H9 (cell line): ENCODE measurements at regions not wholly inside any gene's neighbourhood (a gene's known extent, or its start where the extent isn't known, plus 50 kb on each side); places are given as distances from the start of the nearest gene placed in this dataset.

Source experiments
- DNase-seq: peaks from one replicate; pipeline ENCODE4 v3.0.0-alpha.2; 2017
- H2AFZ ChIP-seq: one replicate; pipeline ENCODE4 v1.6.1; 2013; ENCODE audit warnings: mild to moderate bottlenecking, low read length, control low read depth, moderate library complexity
- H2AK5ac ChIP-seq: 2 replicates; pipeline ENCODE4 v1.6.1; 2013; ENCODE audit warnings: low read length, control low read depth, mixed read lengths; ENCODE audit not compliant: insufficient read length
- H2BK120ac ChIP-seq: one replicate; pipeline ENCODE4 v1.6.1; 2013; ENCODE audit warnings: low read depth, mild to moderate bottlenecking, low read length, control low read depth, inconsistent platforms; ENCODE audit not compliant: poor library complexity, severe bottlenecking
- H2BK12ac ChIP-seq: 2 replicates; pipeline ENCODE4 v1.6.1; 2013; ENCODE audit warnings: low read length, control low read depth, mixed read lengths, low read depth; ENCODE audit not compliant: insufficient read length
- H2BK15ac ChIP-seq: 2 replicates; pipeline ENCODE4 v1.6.1; 2013; ENCODE audit warnings: low read depth, low read length, control low read depth
- H2BK20ac ChIP-seq: one replicate; pipeline ENCODE4 v1.6.1; 2013; ENCODE audit warnings: low read depth, mild to moderate bottlenecking, low read length, control low read depth, inconsistent platforms; ENCODE audit not compliant: poor library complexity, severe bottlenecking
- H2BK5ac ChIP-seq: 2 replicates; pipeline ENCODE4 v1.6.1; 2013; ENCODE audit warnings: low read length, control low read depth, mixed read lengths; ENCODE audit not compliant: insufficient read length
- H3K14ac ChIP-seq: 2 replicates; pipeline ENCODE4 v1.6.1; 2013; ENCODE audit warnings: low read length, control low read depth; ENCODE audit not compliant: insufficient read depth
- H3K18ac ChIP-seq: 2 replicates; pipeline ENCODE4 v1.6.1; 2013; ENCODE audit warnings: low read depth, mild to moderate bottlenecking, mixed read lengths, low read length, control low read depth; ENCODE audit not compliant: insufficient read length
- H3K23ac ChIP-seq: 2 replicates; pipeline ENCODE4 v1.6.1; 2013; ENCODE audit warnings: low read length, control low read depth, mixed read lengths, low read depth; ENCODE audit not compliant: insufficient read length
- H3K23me2 ChIP-seq: 2 replicates; pipeline ENCODE4 v1.6.1; 2013; ENCODE audit warnings: low read depth, mild to moderate bottlenecking, mixed read lengths, low read length, control low read depth; ENCODE audit not compliant: insufficient read length, poor library complexity, severe bottlenecking
- H3K27ac ChIP-seq: 2 replicates; pipeline ENCODE4 v1.5.1; 2013; ENCODE audit warnings: low read length, control low read depth, mixed read lengths, low read depth; ENCODE audit not compliant: insufficient read length
- H3K27me3 ChIP-seq: 2 replicates; pipeline ENCODE4 v1.6.1; 2013; ENCODE audit warnings: low read length, control low read depth, inconsistent platforms; ENCODE audit not compliant: insufficient read depth
- H3K4ac ChIP-seq: 2 replicates; pipeline ENCODE4 v1.6.1; 2013; ENCODE audit warnings: low read depth, mild to moderate bottlenecking, control low read depth, inconsistent platforms, low read length, moderate library complexity
- H3K4me1 ChIP-seq: 2 replicates; pipeline ENCODE4 v1.6.1; 2013; ENCODE audit warnings: low read length, control low read depth, inconsistent platforms; ENCODE audit not compliant: insufficient read depth
- H3K4me2 ChIP-seq: 2 replicates; pipeline ENCODE4 v1.6.1; 2013; ENCODE audit warnings: low read length, control low read depth, mixed read lengths; ENCODE audit not compliant: insufficient read length, insufficient read depth
- H3K56ac ChIP-seq: 2 replicates; pipeline ENCODE4 v1.6.1; 2013; ENCODE audit warnings: low read depth, mild to moderate bottlenecking, mixed read lengths, low read length, control low read depth; ENCODE audit not compliant: insufficient read length
- H3K79me1 ChIP-seq: 2 replicates; pipeline ENCODE4 v1.6.1; 2013; ENCODE audit warnings: low read depth, mild to moderate bottlenecking, moderate library complexity, low read length, control low read depth, inconsistent platforms; ENCODE audit not compliant: insufficient read depth, poor library complexity, severe bottlenecking
- H3K79me2 ChIP-seq: 2 replicates; pipeline ENCODE4 v1.6.1; 2013; ENCODE audit warnings: low read length, control low read depth, inconsistent platforms; ENCODE audit not compliant: insufficient read depth
- H3K9ac ChIP-seq: 2 replicates; pipeline ENCODE4 v1.6.1; 2013; ENCODE audit warnings: low read length, control low read depth, mixed read lengths; ENCODE audit not compliant: insufficient read length; ENCODE audit errors: extremely low read depth
- H3K9me3 ChIP-seq: one replicate; pipeline ENCODE4 v1.6.1; 2013; ENCODE audit warnings: low read depth, low read length, inconsistent platforms; ENCODE audit not compliant: control insufficient read depth
- H3T11ph ChIP-seq: one replicate; pipeline ENCODE4 v1.6.1; 2013; ENCODE audit warnings: mild to moderate bottlenecking, low read length, control low read depth, inconsistent platforms
- H4K20me1 ChIP-seq: one replicate; pipeline ENCODE4 v1.6.1; 2013; ENCODE audit not compliant: control insufficient read depth, insufficient read length, insufficient read depth
- H4K5ac ChIP-seq: 2 replicates; pipeline ENCODE4 v1.6.1; 2013; ENCODE audit warnings: low read depth, mild to moderate bottlenecking, mixed read lengths, low read length, control low read depth; ENCODE audit not compliant: insufficient read length
- H4K8ac ChIP-seq: replicated peaks from 2 replicates; pipeline ENCODE4 v1.6.1; 2013; ENCODE audit warnings: low read length, control low read depth, mixed read lengths, low read depth; ENCODE audit not compliant: insufficient read length
- H4K91ac ChIP-seq: 2 replicates; pipeline ENCODE4 v1.6.1; 2013; ENCODE audit warnings: low read depth, mild to moderate bottlenecking, moderate library complexity, mixed read lengths, low read length, control low read depth; ENCODE audit not compliant: insufficient read length
- H3K27ac Mint-ChIP-seq, 3 experiments: 2 replicates in 2 of 3; 3 replicates in 1 of 3; pipeline ENCODE4 v1.8.0; 2020 to 2021; ENCODE audit warnings: mixed read lengths in 3 of 3, mild to moderate bottlenecking in 1 of 3, moderate library complexity in 1 of 3
- H3K27me3 Mint-ChIP-seq: 2 replicates; pipeline ENCODE4 v1.8.0; 2021; ENCODE audit warnings: low read depth, mild to moderate bottlenecking, moderate library complexity, mixed read lengths
- H3K36me3 Mint-ChIP-seq, 3 experiments: 2 replicates in 2 of 3; 3 replicates in 1 of 3; pipeline ENCODE4 v1.8.0; 2020 to 2021; ENCODE audit warnings: low read depth in 3 of 3, mixed read lengths in 3 of 3; ENCODE audit not compliant: insufficient read depth in 1 of 3
- H3K4me1 Mint-ChIP-seq, 2 experiments: 2 replicates each; pipeline ENCODE4 v1.8.0; 2020; ENCODE audit warnings: mixed read lengths in 2 of 2
- H3K4me3 Mint-ChIP-seq, 2 experiments: 2 replicates in 1 of 2; 3 replicates in 1 of 2; pipeline ENCODE4 v1.8.0; 2020 to 2021; ENCODE audit warnings: mild to moderate bottlenecking in 2 of 2, mixed read lengths in 2 of 2, moderate library complexity in 1 of 2
- H3K9me3 Mint-ChIP-seq, 2 experiments: 2 replicates in 1 of 2; 3 replicates in 1 of 2; pipeline ENCODE4 v1.8.0; 2020; ENCODE audit warnings: mild to moderate bottlenecking in 2 of 2, mixed read lengths in 2 of 2, moderate library complexity in 1 of 2
- WGBS: extraction: QIAGEN DNeasy Blood & Tissue Kit; methylation state at CpG from one replicate; pipeline ENCODE4 v1.1.7; 2013; ENCODE audit warnings: missing lambda C conversion rate, low lambda C conversion rate, mixed read lengths; ENCODE audit not compliant: insufficient read length; ENCODE audit errors: extremely low coverage; 5-methylcytosine and 5-hydroxymethylcytosine counted together
- TF ChIP-seq, protein P1 (sequence below): fragments of 200-600 bp; sonication (generic); conservative IDR thresholded peaks from 3 replicates; pipeline ENCODE4 v1.8.0; 2021; ENCODE audit warnings: antibody characterized with exemption, mild to moderate bottlenecking

DNA sequence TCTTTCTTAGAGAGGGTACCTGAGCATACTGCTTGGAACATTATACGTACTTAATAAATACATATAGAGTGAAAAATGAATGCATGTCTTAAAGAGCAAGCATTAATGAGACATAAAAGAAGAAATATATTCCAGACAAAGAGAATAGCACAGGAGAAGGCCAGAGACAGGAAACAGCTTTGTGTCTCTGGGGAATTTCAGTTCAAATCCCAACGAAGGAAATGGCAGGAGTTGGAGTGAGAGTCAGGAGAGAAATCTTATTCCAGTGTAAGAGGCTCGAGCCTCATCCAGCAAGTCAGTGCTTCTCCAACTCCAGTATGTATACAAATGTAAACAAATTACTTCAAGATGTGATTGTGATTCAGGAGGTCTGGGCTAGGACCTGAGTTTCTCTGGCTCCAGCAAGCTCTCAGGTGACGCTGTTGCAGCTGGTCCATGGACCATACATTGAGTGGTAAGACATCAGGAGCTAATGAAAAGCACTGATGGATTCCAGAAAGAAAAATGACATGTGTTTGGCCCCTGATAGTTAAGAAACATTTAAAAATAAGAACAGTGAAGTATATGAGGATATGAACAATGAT is 108.2 kb downstream of the RAP2A start:
- no peaks in the 10 kb centered on the region for H3K79me1 ChIP-seq
- no peaks in the 10 kb centered on the region for H3K23me2 ChIP-seq
- H3K56ac ChIP-seq = no peak overlapping the region
- H3K9me3 Mint-ChIP-seq = peaks cover 3 to 6% of the 10 kb centered on the region in 2 experiments; a peak in 3 of 5 replicates
- H3K4me1 ChIP-seq = no peaks in the 10 kb centered on the region
- H2BK12ac ChIP-seq = no peak overlapping the region
- no peaks in the 10 kb centered on the region for H3K27me3 ChIP-seq
- no peak overlapping the region for H4K8ac ChIP-seq
- H4K20me1 ChIP-seq = no peaks in the 10 kb centered on the region
- H2AFZ ChIP-seq = no peak overlapping the region
- H3K4me2 ChIP-seq = no peak overlapping the region
- no peak overlapping the region for H4K91ac ChIP-seq
- no CpG with 5 or more reads among the region's 4 CpGs for WGBS
- no peaks in the 10 kb centered on the region for H3K9me3 ChIP-seq
- H3K4me1 Mint-ChIP-seq = peaks cover 6 to 11% of the 10 kb centered on the region in 2 experiments
- no peak overlapping the region for H3K4ac ChIP-seq
- no peak overlapping the region for H2BK5ac ChIP-seq
- DNase-seq = no peak
- H2BK15ac ChIP-seq = no peak overlapping the region
- H3K4me3 Mint-ChIP-seq = no peak overlapping the region
- TF ChIP-seq, protein P1, sequence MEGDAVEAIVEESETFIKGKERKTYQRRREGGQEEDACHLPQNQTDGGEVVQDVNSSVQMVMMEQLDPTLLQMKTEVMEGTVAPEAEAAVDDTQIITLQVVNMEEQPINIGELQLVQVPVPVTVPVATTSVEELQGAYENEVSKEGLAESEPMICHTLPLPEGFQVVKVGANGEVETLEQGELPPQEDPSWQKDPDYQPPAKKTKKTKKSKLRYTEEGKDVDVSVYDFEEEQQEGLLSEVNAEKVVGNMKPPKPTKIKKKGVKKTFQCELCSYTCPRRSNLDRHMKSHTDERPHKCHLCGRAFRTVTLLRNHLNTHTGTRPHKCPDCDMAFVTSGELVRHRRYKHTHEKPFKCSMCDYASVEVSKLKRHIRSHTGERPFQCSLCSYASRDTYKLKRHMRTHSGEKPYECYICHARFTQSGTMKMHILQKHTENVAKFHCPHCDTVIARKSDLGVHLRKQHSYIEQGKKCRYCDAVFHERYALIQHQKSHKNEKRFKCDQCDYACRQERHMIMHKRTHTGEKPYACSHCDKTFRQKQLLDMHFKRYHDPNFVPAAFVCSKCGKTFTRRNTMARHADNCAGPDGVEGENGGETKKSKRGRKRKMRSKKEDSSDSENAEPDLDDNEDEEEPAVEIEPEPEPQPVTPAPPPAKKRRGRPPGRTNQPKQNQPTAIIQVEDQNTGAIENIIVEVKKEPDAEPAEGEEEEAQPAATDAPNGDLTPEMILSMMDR = no peak
- H3K27me3 Mint-ChIP-seq = no peaks in the 10 kb centered on the region
- H3K27ac ChIP-seq = no peak overlapping the region
- H3K9ac ChIP-seq = no peak overlapping the region
- H2BK120ac ChIP-seq = no peak overlapping the region
- no peak overlapping the region for H3K18ac ChIP-seq
- H3K27ac Mint-ChIP-seq = no peak overlapping the region
- no peak overlapping the region for H2AK5ac ChIP-seq
- no peaks in the 10 kb centered on the region for H3K79me2 ChIP-seq
- peaks cover 0 to 3% (median 0%) of the 10 kb centered on the region in 3 experiments; a peak in 1 of 7 replicates for H3K36me3 Mint-ChIP-seq
- no peak overlapping the region for H4K5ac ChIP-seq
- no peak overlapping the region for H3T11ph ChIP-seq
- no peak overlapping the region for H2BK20ac ChIP-seq
- no peak overlapping the region for H3K14ac ChIP-seq
- H3K23ac ChIP-seq = no peak overlapping the region
